Thyroid gland (tissue), 4 donors: ENCODE measurements at regions not wholly inside any gene's neighbourhood (a gene's known extent, or its start where the extent isn't known, plus 50 kb on each side); places are given as distances from the start of the nearest gene placed in this dataset.

Experiments
- DNase-seq, 2 donors: peaks; one replicate each; pipeline ENCODE4 v3.0.0-alpha.2; 2019
- H3K27ac ChIP-seq, 3 donors: fragments of 200-600 bp; sonication (generic); 1 replicate in 2 of 3; 2 replicates in 1 of 3; pipeline ENCODE4 v1.5.1; 2016 to 2019; ENCODE audit warnings: mild to moderate bottlenecking in 1 of 3, moderate library complexity in 1 of 3
- H3K27me3 ChIP-seq: fragments of 200-600 bp; sonication (generic); one replicate; pipeline ENCODE4 v1.5.1; 2019
- H3K36me3 ChIP-seq, 2 donors: fragments of 200-600 bp; sonication (generic); one replicate each; pipeline ENCODE4 v1.5.1; 2016 to 2019
- H3K4me1 ChIP-seq, 2 donors: fragments of 200-600 bp; sonication (generic); one replicate each; pipeline ENCODE4 v1.5.1; 2017 to 2019
- H3K4me3 ChIP-seq, 3 donors: fragments of 200-600 bp; sonication (generic); replicated peaks in 1 of 3; 1 replicate in 2 of 3; 2 replicates in 1 of 3; pipeline ENCODE4 v1.5.1; 2016; ENCODE audit warnings: mild to moderate bottlenecking in 1 of 3
- H3K9me3 ChIP-seq: fragments of 200-600 bp; sonication (generic); one replicate; pipeline ENCODE4 v1.5.1; 2017
- CTCF ChIP-seq, 6 experiments: fragments of 200-600 bp in 3 of 6; fragments of 450-650 bp in 3 of 6; sonication (generic) in 3 of 6; IDR thresholded peaks; one replicate each; pipeline ENCODE4 v1.5.1; 2016 to 2019; ENCODE audit warnings: antibody characterized with exemption in 6 of 6, mild to moderate bottlenecking in 2 of 6, inconsistent platforms in 1 of 6, moderate library complexity in 1 of 6
- POLR2A ChIP-seq, 2 donors: fragments of 450-650 bp; IDR thresholded peaks; one replicate each; pipeline ENCODE4 v1.6.1; 2017; ENCODE audit warnings: antibody characterized with exemption in 2 of 2, mild to moderate bottlenecking in 2 of 2, moderate library complexity in 1 of 2
- WGBS, 2 donors: methylation state at CpG; one replicate each; pipeline ENCODE4 v1.1.5; 2017; 5-methylcytosine and 5-hydroxymethylcytosine counted together
- intact Hi-C: fragments of 100-400 bp; cut with DNase I; formaldehyde crosslinking; loops from one replicate; pipeline ENCODE4 v1.15.1; 2023

- intact Hi-C loops, result no loop called here
- no peaks in the 10 kb centered on the region for H3K27me3 ChIP-seq
- WGBS, 2 donors, result 83 to 91% methylated on average over 2 of the region's 2 CpGs
Measured at GRCh38 chr5:42043400-42043799, 118.3 kb downstream of the FBXO4 start.

GRCh38 chr5:42057254-42057690, 132.2 kb downstream of the FBXO4 start:
- TF ChIP-seq POLR2A (IDR thresholded peaks at IDR 0.05), result no peak
- TF ChIP-seq CTCF (IDR thresholded peaks at IDR 0.05), result peak in 4 of 6 experiments; percentile 36 to 70 (median 58)
- Histone ChIP-seq H3K27ac (no peak overlapping the region), H3K4me1 (no peaks in the 10 kb centered on the region), H3K27me3 (no peaks in the 10 kb centered on the region), H3K4me3 (no peak overlapping the region), H3K36me3 (no peaks in the 10 kb centered on the region), H3K9me3 (no peaks in the 10 kb centered on the region)
- 27 to 38% methylated on average over 5 of the region's 5 CpGs for WGBS, 2 donors
- DNase-seq, result peak; percentile 35 to 39
- intact Hi-C loops, result loop anchor here (10.0 kb wide), 1 partner anchor 202 kb away; no protein-coding TSS in a partner anchor

More at GRCh38 chr5:42043400-42043799, 118.3 kb downstream of the FBXO4 start:
- Histone ChIP-seq H3K9me3 (no peaks in the 10 kb centered on the region), H3K4me3 (no peak overlapping the region), H3K4me1 (no peaks in the 10 kb centered on the region), H3K36me3 (no peaks in the 10 kb centered on the region), H3K27ac (no peak overlapping the region)
- TF ChIP-seq POLR2A (IDR thresholded peaks at IDR 0.05), result no peak
- TF ChIP-seq CTCF (IDR thresholded peaks at IDR 0.05), result no peak
- DNase-seq, result no peak

GRCh38 chr5:42059291-42059690, 134.2 kb downstream of the FBXO4 start:
- no peak overlapping the region for H3K4me3 ChIP-seq
- H3K9me3 ChIP-seq, result no peaks in the 10 kb centered on the region
- no peak for DNase-seq
- no peaks in the 10 kb centered on the region for H3K4me1 ChIP-seq
- no peak overlapping the region for H3K27ac ChIP-seq
- no peak for TF ChIP-seq POLR2A (IDR thresholded peaks at IDR 0.05)
- TF ChIP-seq CTCF (IDR thresholded peaks at IDR 0.05), result no peak
- intact Hi-C loops, result loop anchor here (10.0 kb wide), 1 partner anchor 204 kb away; no protein-coding TSS in a partner anchor
- H3K27me3 ChIP-seq, result no peaks in the 10 kb centered on the region
- H3K36me3 ChIP-seq, result no peaks in the 10 kb centered on the region
- 54 to 68% methylated on average over 3 of the region's 3 CpGs for WGBS, 2 donors

DNA sequence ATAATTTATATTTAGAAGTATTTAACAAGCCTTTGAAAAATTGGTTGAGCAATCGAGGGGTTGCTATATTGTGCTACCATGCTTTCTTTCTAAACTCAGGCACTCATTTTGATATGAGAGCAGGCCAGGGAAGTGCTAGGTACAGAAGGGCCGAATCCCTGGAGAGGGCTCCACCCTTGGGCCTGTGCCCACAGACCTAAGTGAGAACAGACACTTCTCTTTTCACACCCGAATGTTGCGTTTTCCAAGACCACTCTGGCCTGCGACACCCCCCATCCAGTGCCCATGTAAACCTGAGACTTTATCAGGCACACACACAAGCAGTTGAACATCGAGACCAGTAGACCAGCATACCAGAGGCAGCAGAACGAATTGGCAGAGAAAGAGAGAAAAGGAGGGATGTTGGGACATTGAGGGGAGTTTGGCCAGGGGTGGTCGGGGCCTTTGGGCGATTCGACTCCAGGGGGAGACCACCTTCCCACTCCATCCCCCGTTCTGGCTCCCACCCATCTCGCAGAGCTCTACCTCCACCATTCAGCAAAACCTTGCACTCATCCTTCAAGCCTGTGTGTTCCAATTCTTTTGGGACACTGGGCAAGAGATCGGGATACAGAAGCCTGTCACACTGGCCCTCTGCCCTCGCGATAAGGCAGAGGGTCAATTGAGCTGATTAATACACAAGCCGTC, 134.8 kb downstream of the FBXO4 start:
- H3K4me3 ChIP-seq, result no peak overlapping the region
- no peaks in the 10 kb centered on the region for H3K9me3 ChIP-seq
- DNase-seq, result no peak
- H3K27ac ChIP-seq, result no peak overlapping the region
- no peak for TF ChIP-seq POLR2A (IDR thresholded peaks at IDR 0.05)
- no peak for TF ChIP-seq CTCF (IDR thresholded peaks at IDR 0.05)
- H3K36me3 ChIP-seq, result no peaks in the 10 kb centered on the region
- no peaks in the 10 kb centered on the region for H3K27me3 ChIP-seq
- H3K4me1 ChIP-seq, result no peaks in the 10 kb centered on the region
- intact Hi-C loops, result loop anchor here (10.0 kb wide), 1 partner anchor 205 kb away; no protein-coding TSS in a partner anchor
- 83 to 90% methylated on average over 16 of the region's 16 CpGs for WGBS, 2 donors

DNA sequence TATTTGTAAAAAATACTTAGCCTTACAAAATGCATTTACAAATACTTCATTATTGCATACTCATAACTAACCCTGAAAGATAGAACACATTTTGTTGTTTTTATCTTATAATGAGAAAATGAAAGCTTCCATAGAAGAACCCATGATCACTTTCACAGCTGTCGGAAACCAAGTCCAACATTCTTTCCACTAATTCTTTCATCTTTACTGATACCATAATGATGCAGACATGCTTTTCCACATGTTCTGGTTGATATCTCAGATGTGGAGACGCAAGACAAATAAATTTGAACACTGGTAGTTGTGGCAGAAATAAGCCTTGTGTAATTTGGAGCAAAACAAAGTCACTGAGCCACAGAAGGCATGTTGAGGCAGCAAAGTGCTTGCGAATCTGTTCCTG, 136.0 kb downstream of the FBXO4 start:
- intact Hi-C loops, result no loop called here
- TF ChIP-seq POLR2A (IDR thresholded peaks at IDR 0.05) (no peak), CTCF (IDR thresholded peaks at IDR 0.05) (no peak)
- Histone ChIP-seq H3K27ac (no peak overlapping the region), H3K27me3 (no peaks in the 10 kb centered on the region), H3K4me3 (no peak overlapping the region), H3K9me3 (no peaks in the 10 kb centered on the region), H3K4me1 (no peaks in the 10 kb centered on the region), H3K36me3 (no peaks in the 10 kb centered on the region)
- no peak for DNase-seq
- WGBS, 2 donors, result 82 to 87% methylated on average over 3 of the region's 3 CpGs
